ENCODE measurements at regions not wholly inside any gene's neighbourhood (a gene's known extent, or its start where the extent isn't known, plus 50 kb on each side); places are given as distances from the start of the nearest gene placed in this dataset.

DNA sequence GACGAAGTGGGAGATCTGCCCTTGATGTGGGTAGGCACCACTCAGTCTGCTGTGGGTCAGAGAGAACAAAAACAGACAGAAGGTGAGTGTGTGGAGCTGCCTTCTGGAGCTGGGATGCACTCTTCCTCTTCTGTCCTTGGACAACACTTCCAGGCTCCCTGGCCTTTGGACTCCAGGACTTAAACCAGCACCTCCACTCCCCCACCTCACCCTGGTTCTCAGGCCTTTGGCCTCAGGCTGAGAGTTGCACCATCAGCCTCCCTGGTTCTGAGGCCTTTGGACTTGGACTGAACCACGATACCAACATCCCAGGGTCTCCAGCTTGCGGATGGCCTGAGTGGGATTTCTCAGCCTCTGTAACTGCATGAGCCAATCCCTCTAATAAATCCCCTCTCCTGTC is 68.1 kb upstream of the STUM start:
- ATAC-seq, result no peak
- Histone ChIP-seq H3K79me2 (ENCODE audit: insufficient read depth, low read length) (no peaks in the 10 kb centered on the region), H3K4me1 (ENCODE audit: control insufficient read depth in 1 of 2, insufficient read depth in 2 of 2, low read length in 2 of 2) (no peaks in the 10 kb centered on the region), H3K9me2 (ENCODE audit: insufficient read depth) (no peaks in the 10 kb centered on the region), H3K27me3 (ENCODE audit: insufficient read depth, low read length) (peaks cover 16% of the 10 kb centered on the region), H3K4me2 (ENCODE audit: low read length) (no peak overlapping the region), H4K20me1 (ENCODE audit: insufficient read depth) (no peaks in the 10 kb centered on the region), H3K27ac (ENCODE audit: low read depth, low read length) (no peak overlapping the region), H3K36me3 (ENCODE audit: control insufficient read depth in 1 of 2, insufficient read depth in 2 of 2, low read length in 2 of 2) (no peaks in the 10 kb centered on the region), H3K4me3 (replicated peaks in 1 of 2; ENCODE audit: low read depth in 1 of 2, low read length in 2 of 2) (no peak overlapping the region), H3K9ac (ENCODE audit: low read length) (no peak overlapping the region), H3K9me3 (ENCODE audit: control insufficient read depth in 1 of 2, insufficient read depth in 1 of 2, low read depth in 1 of 2, low read length in 2 of 2) (no peaks in the 10 kb centered on the region), H2AFZ (ENCODE audit: low read depth, low read length, poor library complexity, severe bottlenecking) (no peak overlapping the region)
- ChIA-PET RAD21 (ENCODE audit: low non-redundant PET in 1 of 2, low total read pairs in 2 of 2, uncharacterized antibody in 2 of 2, unreplicated experiment in 2 of 2) (no interaction called here), CTCF (no interaction called here), POLR2A (no interaction called here)
- intact Hi-C loops (cut with micrococcal nuclease), result no loop called here
- DNase-seq (ENCODE audit: low read depth, low spot score), result no peak
- TF ChIP-seq CBX3 (IDR thresholded peaks at IDR 0.05; ENCODE audit: low read depth), result no peak
- no TSS peak for BruUV-seq (replicated peaks)

DNA sequence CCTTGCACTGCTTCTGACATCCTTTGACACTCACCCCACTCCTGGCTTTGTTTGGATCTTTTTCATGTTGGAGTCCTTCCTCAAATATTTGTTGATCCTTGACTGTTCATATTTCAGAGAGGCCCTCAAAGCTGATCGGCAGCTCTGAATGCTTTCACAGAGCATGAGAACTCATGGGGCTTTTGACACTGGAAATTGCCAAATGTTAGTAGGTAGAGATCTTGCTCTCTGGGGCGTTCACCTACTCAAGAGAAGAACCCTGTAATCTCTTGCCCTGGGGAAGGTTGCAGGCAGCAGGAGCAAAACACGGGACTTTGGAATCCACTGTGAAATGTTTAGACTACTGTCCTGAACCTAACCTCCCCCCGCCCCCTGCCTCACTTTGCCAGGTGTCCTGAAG is 67.4 kb upstream of the STUM start:
- no peaks in the 10 kb centered on the region for H3K79me2 ChIP-seq (ENCODE audit: insufficient read depth, low read length)

More for the DNA sequence above, 67.4 kb upstream of the STUM start:
- Histone ChIP-seq H4K20me1 (ENCODE audit: insufficient read depth) (no peaks in the 10 kb centered on the region), H3K9me2 (ENCODE audit: insufficient read depth) (no peaks in the 10 kb centered on the region), H3K9ac (ENCODE audit: low read length) (no peak overlapping the region), H3K4me3 (replicated peaks in 1 of 2; ENCODE audit: low read depth in 1 of 2, low read length in 2 of 2) (no peak overlapping the region), H3K4me1 (ENCODE audit: control insufficient read depth in 1 of 2, insufficient read depth in 2 of 2, low read length in 2 of 2) (no peaks in the 10 kb centered on the region), H3K36me3 (ENCODE audit: control insufficient read depth in 1 of 2, insufficient read depth in 2 of 2, low read length in 2 of 2) (no peaks in the 10 kb centered on the region), H3K27me3 (ENCODE audit: insufficient read depth, low read length) (peaks cover 16% of the 10 kb centered on the region), H2AFZ (ENCODE audit: low read depth, low read length, poor library complexity, severe bottlenecking) (no peak overlapping the region), H3K4me2 (ENCODE audit: low read length) (no peak overlapping the region), H3K9me3 (ENCODE audit: control insufficient read depth in 1 of 2, insufficient read depth in 1 of 2, low read depth in 1 of 2, low read length in 2 of 2) (no peaks in the 10 kb centered on the region), H3K27ac (ENCODE audit: low read depth, low read length) (no peak overlapping the region)
- CTCF ChIA-PET, result no interaction called here
- no TSS peak for BruUV-seq (replicated peaks)
- ATAC-seq (no peak), DNase-seq (ENCODE audit: low read depth, low spot score) (no peak)
- intact Hi-C loops (cut with micrococcal nuclease), result no loop called here
- TF ChIP-seq TCF7L2 (IDR thresholded peaks at IDR 0.05; ENCODE audit: borderline replicate concordance, extremely low read depth, insufficient read depth, insufficient read length) (no peak), ZFX (IDR thresholded peaks at IDR 0.05) (no peak)
- TF ChIP-seq, protein P1, sequence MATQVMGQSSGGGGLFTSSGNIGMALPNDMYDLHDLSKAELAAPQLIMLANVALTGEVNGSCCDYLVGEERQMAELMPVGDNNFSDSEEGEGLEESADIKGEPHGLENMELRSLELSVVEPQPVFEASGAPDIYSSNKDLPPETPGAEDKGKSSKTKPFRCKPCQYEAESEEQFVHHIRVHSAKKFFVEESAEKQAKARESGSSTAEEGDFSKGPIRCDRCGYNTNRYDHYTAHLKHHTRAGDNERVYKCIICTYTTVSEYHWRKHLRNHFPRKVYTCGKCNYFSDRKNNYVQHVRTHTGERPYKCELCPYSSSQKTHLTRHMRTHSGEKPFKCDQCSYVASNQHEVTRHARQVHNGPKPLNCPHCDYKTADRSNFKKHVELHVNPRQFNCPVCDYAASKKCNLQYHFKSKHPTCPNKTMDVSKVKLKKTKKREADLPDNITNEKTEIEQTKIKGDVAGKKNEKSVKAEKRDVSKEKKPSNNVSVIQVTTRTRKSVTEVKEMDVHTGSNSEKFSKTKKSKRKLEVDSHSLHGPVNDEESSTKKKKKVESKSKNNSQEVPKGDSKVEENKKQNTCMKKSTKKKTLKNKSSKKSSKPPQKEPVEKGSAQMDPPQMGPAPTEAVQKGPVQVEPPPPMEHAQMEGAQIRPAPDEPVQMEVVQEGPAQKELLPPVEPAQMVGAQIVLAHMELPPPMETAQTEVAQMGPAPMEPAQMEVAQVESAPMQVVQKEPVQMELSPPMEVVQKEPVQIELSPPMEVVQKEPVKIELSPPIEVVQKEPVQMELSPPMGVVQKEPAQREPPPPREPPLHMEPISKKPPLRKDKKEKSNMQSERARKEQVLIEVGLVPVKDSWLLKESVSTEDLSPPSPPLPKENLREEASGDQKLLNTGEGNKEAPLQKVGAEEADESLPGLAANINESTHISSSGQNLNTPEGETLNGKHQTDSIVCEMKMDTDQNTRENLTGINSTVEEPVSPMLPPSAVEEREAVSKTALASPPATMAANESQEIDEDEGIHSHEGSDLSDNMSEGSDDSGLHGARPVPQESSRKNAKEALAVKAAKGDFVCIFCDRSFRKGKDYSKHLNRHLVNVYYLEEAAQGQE (IDR thresholded peaks at IDR 0.05; ENCODE audit: low read depth), result no peak
- TF ChIP-seq, protein P2, sequence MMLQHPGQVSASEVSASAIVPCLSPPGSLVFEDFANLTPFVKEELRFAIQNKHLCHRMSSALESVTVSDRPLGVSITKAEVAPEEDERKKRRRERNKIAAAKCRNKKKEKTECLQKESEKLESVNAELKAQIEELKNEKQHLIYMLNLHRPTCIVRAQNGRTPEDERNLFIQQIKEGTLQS (IDR thresholded peaks at IDR 0.05), result no peak
- POLR2A ChIA-PET, result no interaction called here
- RAD21 ChIA-PET (ENCODE audit: low non-redundant PET in 1 of 2, low total read pairs in 2 of 2, uncharacterized antibody in 2 of 2, unreplicated experiment in 2 of 2), result no interaction called here

All from HCT116 (cell line).